ENCODE measurements at regions not wholly inside any gene's neighbourhood (a gene's known extent, or its start where the extent isn't known, plus 50 kb on each side); places are given as distances from the start of the nearest gene placed in this dataset.

DNA sequence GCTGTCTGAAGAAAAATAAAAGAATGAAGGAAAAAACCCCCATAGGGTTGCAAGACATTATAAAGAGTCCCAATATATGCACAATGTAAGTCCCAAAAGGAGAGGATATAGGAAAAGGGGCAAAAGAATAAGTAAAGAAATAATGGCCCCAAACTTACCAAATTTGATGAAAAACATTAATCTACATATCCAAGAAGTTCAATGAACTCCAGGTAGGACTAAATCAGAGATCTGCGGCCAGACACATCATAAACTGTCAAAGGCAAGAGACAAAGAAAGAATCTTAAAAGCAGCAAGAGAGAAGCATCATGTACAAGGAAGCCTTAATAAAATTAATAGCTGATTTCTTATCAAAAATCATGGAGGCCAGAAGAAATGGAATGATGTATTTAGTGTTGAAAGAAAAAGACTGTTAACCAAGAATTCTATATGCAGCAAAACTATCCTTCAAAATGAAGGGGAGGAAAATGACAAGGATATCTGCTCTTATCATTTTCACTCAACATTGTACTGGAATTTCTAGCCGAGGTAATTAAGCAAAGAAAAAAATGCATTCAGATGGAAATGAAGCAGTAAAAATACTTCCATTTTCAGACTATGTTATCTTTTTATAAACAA, 95.7 kb upstream of the GLI3 start:
- no peaks in the 10 kb centered on the region for H3K36me3 ChIP-seq (ENCODE audit: insufficient read depth, low read length)
- TF ChIP-seq EZH2 (IDR thresholded peaks at IDR 0.05; ENCODE audit: borderline replicate concordance, low read depth, low read length, severe bottlenecking) (no peak), CTCF (IDR thresholded peaks at IDR 0.05; ENCODE audit: borderline replicate concordance, extremely low read depth, low read length, poor library complexity, severe bottlenecking) (no peak)
- H3K27me3 ChIP-seq (ENCODE audit: insufficient read depth, low read length, poor library complexity) = peaks cover 9% of the 10 kb centered on the region

DNA sequence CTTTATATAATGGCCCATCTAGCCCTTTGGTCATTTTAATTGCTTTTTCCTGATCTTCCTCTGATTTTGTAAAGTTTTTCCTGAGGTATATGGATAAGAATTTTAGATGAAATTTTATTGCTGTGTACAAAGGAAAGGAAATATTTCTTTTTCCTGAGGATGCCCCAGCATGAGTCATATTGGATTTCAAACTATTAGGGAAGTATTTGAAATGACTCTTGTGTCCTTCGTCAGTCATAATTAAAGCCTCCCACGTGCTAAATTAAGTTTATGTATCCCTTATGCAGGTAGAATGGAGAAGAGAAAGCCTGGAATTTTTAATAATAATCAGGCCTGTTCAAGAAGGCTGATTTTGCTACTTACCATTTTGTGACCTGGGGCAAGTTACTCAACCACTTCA, 82.6 kb upstream of the GLI3 start:
- Histone ChIP-seq H2AFZ (ENCODE audit: low read depth, low read length) (no peak overlapping the region), H3K36me3 (ENCODE audit: insufficient read depth, low read length) (no peaks in the 10 kb centered on the region), H3K27me3 (ENCODE audit: insufficient read depth, low read length, poor library complexity) (peaks cover 5% of the 10 kb centered on the region), H3K27ac (ENCODE audit: low read length) (no peak overlapping the region), H3K4me3 (ENCODE audit: low read depth in 1 of 2, low read length in 2 of 2) (no peak overlapping the region), H3K79me2 (ENCODE audit: insufficient read depth, low read length) (no peaks in the 10 kb centered on the region), H3K4me1 (ENCODE audit: insufficient read depth, low read length) (no peaks in the 10 kb centered on the region), H4K20me1 (ENCODE audit: insufficient read depth, low read length) (no peaks in the 10 kb centered on the region), H3K9ac (ENCODE audit: low read depth, low read length) (no peak overlapping the region), H3K9me3 (ENCODE audit: insufficient read depth, low read length, severe bottlenecking) (no peaks in the 10 kb centered on the region), H3K4me2 (ENCODE audit: insufficient read depth, low read length) (no peak overlapping the region)
- no peak for TF ChIP-seq CTCF (IDR thresholded peaks at IDR 0.05; ENCODE audit: borderline replicate concordance, extremely low read depth, low read length, poor library complexity, severe bottlenecking)
- no peak for TF ChIP-seq EZH2 (IDR thresholded peaks at IDR 0.05; ENCODE audit: borderline replicate concordance, low read depth, low read length, severe bottlenecking)
- ATAC-seq (ENCODE audit: insufficient read depth, low read depth) (no peak), DNase-seq (no peak)

More for the DNA sequence above, 95.7 kb upstream of the GLI3 start:
- H3K9ac ChIP-seq (ENCODE audit: low read depth, low read length) = no peak overlapping the region
- no peak overlapping the region for H3K4me3 ChIP-seq (ENCODE audit: low read depth in 1 of 2, low read length in 2 of 2)
- no peak for DNase-seq
- H3K9me3 ChIP-seq (ENCODE audit: insufficient read depth, low read length, severe bottlenecking) = peaks cover 8% of the 10 kb centered on the region
- H3K4me2 ChIP-seq (ENCODE audit: insufficient read depth, low read length) = no peak overlapping the region
- no peaks in the 10 kb centered on the region for H4K20me1 ChIP-seq (ENCODE audit: insufficient read depth, low read length)
- ATAC-seq (ENCODE audit: insufficient read depth, low read depth) = no peak
- no peaks in the 10 kb centered on the region for H3K79me2 ChIP-seq (ENCODE audit: insufficient read depth, low read length)
- no peak overlapping the region for H3K27ac ChIP-seq (ENCODE audit: low read length)
- no peaks in the 10 kb centered on the region for H3K4me1 ChIP-seq (ENCODE audit: insufficient read depth, low read length)
- no peak overlapping the region for H2AFZ ChIP-seq (ENCODE audit: low read depth, low read length)

DNA sequence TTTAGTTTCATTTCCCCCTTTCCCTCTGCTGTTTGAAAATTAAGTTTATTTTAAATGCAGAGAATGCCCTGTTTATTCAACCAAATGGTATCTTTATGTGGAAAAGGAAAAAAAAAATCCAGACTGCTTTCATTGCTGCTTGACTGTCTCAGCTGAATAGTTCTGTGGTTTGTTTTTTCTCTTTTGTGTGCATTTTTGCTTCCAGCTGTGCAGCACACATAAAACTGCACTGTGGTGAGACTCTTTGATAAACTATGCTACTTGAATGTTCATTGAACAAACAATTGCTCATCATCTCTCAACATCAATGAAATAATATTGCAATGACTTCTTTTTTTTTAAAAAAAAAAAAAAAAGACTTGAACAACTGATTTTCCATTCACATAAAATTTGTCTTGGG, 78.6 kb upstream of the GLI3 start:
- H3K4me2 ChIP-seq (ENCODE audit: insufficient read depth, low read length) = no peak overlapping the region
- H3K4me3 ChIP-seq (ENCODE audit: low read depth in 1 of 2, low read length in 2 of 2) = no peak overlapping the region
- no peaks in the 10 kb centered on the region for H3K9me3 ChIP-seq (ENCODE audit: insufficient read depth, low read length, severe bottlenecking)
- no peaks in the 10 kb centered on the region for H4K20me1 ChIP-seq (ENCODE audit: insufficient read depth, low read length)
- no peaks in the 10 kb centered on the region for H3K4me1 ChIP-seq (ENCODE audit: insufficient read depth, low read length)
- no peak overlapping the region for H3K27ac ChIP-seq (ENCODE audit: low read length)
- peaks cover 5% of the 10 kb centered on the region for H3K27me3 ChIP-seq (ENCODE audit: insufficient read depth, low read length, poor library complexity)
- H3K36me3 ChIP-seq (ENCODE audit: insufficient read depth, low read length) = no peaks in the 10 kb centered on the region
- H3K79me2 ChIP-seq (ENCODE audit: insufficient read depth, low read length) = no peaks in the 10 kb centered on the region
- no peak overlapping the region for H3K9ac ChIP-seq (ENCODE audit: low read depth, low read length)
- no peak overlapping the region for H2AFZ ChIP-seq (ENCODE audit: low read depth, low read length)
- DNase-seq = no peak
- TF ChIP-seq EZH2 (IDR thresholded peaks at IDR 0.05; ENCODE audit: borderline replicate concordance, low read depth, low read length, severe bottlenecking) (no peak), CTCF (IDR thresholded peaks at IDR 0.05; ENCODE audit: borderline replicate concordance, extremely low read depth, low read length, poor library complexity, severe bottlenecking) (no peak)
- no peak for ATAC-seq (ENCODE audit: insufficient read depth, low read depth)

Data from DND-41 (cell line).